ENCODE measurements at regions not wholly inside any gene's neighbourhood (a gene's known extent, or its start where the extent isn't known, plus 50 kb on each side); places are given as distances from the start of the nearest gene placed in this dataset.

GRCh38 chr7:22909917-22910316 is 87.3 kb upstream of the TOMM7 start:
- no peak for DNase-seq

- no peak for DNase-seq
These were observed 85.2 kb upstream of the TOMM7 start for GRCh38 chr7:22907805-22908204.

GRCh38 chr7:22900784-22901183 is 78.1 kb upstream of the TOMM7 start:
- DNase-seq = no peak

- no peak for DNase-seq
These were observed 77.5 kb upstream of the TOMM7 start for GRCh38 chr7:22900101-22900500.

- DNase-seq = no peak
These were observed 74.3 kb upstream of the TOMM7 start for GRCh38 chr7:22896917-22897316.

GRCh38 chr7:22895828-22896165 is 73.1 kb upstream of the TOMM7 start:
- DNase-seq = no peak

- no peak for DNase-seq
These were observed 72.6 kb upstream of the TOMM7 start for GRCh38 chr7:22895140-22895827.

- no peak for DNase-seq
These were observed 71.9 kb upstream of the TOMM7 start for GRCh38 chr7:22894546-22894945.

GRCh38 chr7:22890773-22891172 is 68.1 kb upstream of the TOMM7 start:
- no peak for DNase-seq

GRCh38 chr7:22885797-22886261 is 63.2 kb upstream of the TOMM7 start:
- peak; percentile 68 for DNase-seq

- DNase-seq = no peak
These were observed 62.5 kb upstream of the TOMM7 start for GRCh38 chr7:22884911-22885788.

- no peak for DNase-seq
These were observed 59.5 kb upstream of the TOMM7 start for GRCh38 chr7:22882106-22882505.

GRCh38 chr7:22879709-22880306 is 57.2 kb upstream of the TOMM7 start:
- no peak for DNase-seq

GRCh38 chr7:22879280-22879679 is 56.6 kb upstream of the TOMM7 start:
- DNase-seq = no peak

- DNase-seq = no peak
These were observed 54.5 kb upstream of the TOMM7 start for GRCh38 chr7:22876986-22877729.

GRCh38 chr7:22875470-22875869 is 52.8 kb upstream of the TOMM7 start:
- DNase-seq = no peak

GRCh38 chr7:22874904-22875303 is 52.3 kb upstream of the TOMM7 start:
- no peak for DNase-seq
